ENCODE measurements at regions not wholly inside any gene's neighbourhood (a gene's known extent, or its start where the extent isn't known, plus 50 kb on each side); places are given as distances from the start of the nearest gene placed in this dataset.

DNA sequence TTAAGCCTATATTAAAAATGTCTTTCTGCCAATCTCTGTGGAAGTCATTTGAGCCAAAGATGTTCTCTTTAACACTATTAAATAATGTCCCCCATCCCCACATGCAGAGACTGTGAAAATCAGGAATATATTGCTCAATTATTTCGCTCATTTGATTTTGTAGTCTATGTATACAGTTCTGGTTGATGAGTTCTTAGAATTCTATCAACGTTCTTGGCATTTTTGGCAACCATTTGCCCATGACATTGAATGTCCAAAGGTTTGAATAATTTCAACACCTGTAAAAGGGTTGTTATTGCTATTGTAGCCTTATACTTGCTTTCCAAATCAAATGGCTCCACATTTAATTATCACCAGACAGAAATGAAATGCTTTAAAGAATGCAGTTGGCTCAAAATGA, 536.1 kb downstream of the CAAP1 start:
- no peak overlapping the region for H3K4me3 Mint-ChIP-seq (ENCODE audit: unreplicated experiment)
- peaks cover 6% of the 10 kb centered on the region for H3K4me1 Mint-ChIP-seq (ENCODE audit: low read depth)
- TF ChIP-seq, protein P1, sequence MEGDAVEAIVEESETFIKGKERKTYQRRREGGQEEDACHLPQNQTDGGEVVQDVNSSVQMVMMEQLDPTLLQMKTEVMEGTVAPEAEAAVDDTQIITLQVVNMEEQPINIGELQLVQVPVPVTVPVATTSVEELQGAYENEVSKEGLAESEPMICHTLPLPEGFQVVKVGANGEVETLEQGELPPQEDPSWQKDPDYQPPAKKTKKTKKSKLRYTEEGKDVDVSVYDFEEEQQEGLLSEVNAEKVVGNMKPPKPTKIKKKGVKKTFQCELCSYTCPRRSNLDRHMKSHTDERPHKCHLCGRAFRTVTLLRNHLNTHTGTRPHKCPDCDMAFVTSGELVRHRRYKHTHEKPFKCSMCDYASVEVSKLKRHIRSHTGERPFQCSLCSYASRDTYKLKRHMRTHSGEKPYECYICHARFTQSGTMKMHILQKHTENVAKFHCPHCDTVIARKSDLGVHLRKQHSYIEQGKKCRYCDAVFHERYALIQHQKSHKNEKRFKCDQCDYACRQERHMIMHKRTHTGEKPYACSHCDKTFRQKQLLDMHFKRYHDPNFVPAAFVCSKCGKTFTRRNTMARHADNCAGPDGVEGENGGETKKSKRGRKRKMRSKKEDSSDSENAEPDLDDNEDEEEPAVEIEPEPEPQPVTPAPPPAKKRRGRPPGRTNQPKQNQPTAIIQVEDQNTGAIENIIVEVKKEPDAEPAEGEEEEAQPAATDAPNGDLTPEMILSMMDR (IDR thresholded peaks at IDR 0.05), result no peak
- peaks cover 1% of the 10 kb centered on the region for H3K36me3 Mint-ChIP-seq (ENCODE audit: low read depth)
- H3K27ac Mint-ChIP-seq (ENCODE audit: unreplicated experiment), result no peak overlapping the region
- DNase-seq (ENCODE audit: low spot score), result no peak
- H3K9me3 Mint-ChIP-seq (ENCODE audit: low read depth), result no peaks in the 10 kb centered on the region
- H3K27me3 Mint-ChIP-seq (ENCODE audit: low read depth), result peaks cover 30% of the 10 kb centered on the region

DNA sequence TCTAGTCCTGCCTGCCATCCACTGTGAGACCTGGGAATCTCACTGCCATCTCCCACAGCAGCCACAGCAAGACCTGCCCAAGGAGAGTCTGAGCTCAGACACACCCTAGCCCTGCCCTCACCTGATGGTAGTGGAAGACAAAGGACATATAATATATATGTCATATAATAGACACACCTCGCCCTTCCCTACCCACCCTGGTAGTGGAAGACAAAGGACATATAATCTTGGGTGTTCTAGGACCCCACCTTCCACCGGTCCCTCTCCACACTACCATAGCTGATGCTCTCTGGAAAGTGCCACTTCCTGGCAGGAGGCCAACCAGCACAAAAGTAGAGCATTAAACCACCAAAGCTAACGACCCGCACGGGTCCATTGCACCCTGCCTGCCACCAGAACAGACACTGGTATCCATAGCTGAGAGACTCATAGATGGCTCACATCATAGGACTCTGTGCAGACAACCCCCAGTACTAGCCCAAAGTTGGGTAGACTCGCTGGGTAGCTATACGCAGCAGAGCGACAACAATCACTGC, 545.6 kb downstream of the CAAP1 start:
- TF ChIP-seq, protein P1 (IDR thresholded peaks at IDR 0.05), result no peak
- Mint-ChIP-seq H3K27me3 (ENCODE audit: low read depth) (peaks cover 9% of the 10 kb centered on the region), H3K4me3 (ENCODE audit: unreplicated experiment) (no peak overlapping the region), H3K36me3 (ENCODE audit: low read depth) (peaks cover 3% of the 10 kb centered on the region), H3K4me1 (ENCODE audit: low read depth) (no peaks in the 10 kb centered on the region), H3K9me3 (ENCODE audit: low read depth) (peaks cover 24% of the 10 kb centered on the region), H3K27ac (ENCODE audit: unreplicated experiment) (no peak overlapping the region)
- DNase-seq (ENCODE audit: low spot score), result no peak

DNA sequence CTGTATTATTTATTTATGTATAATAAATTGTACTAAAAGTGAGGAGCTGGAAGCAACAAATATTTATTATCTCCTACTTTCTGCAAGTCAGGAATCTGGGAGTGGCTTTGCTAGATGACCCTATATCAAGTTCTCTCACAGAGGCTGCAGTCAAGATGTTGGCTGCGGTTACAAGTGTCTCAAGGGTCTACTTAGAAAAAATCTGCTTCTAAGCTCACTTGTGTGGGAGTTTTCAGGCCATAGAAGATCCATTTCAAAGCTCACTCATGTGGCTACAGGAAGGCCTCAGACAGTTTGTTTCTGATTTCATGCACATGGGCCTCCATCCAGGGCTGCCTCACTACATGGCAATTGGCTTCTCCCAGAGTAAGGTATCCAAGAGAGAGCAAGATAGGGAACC, 551.1 kb downstream of the CAAP1 start:
- H3K9me3 Mint-ChIP-seq (ENCODE audit: low read depth), result peaks cover 24% of the 10 kb centered on the region

DNA sequence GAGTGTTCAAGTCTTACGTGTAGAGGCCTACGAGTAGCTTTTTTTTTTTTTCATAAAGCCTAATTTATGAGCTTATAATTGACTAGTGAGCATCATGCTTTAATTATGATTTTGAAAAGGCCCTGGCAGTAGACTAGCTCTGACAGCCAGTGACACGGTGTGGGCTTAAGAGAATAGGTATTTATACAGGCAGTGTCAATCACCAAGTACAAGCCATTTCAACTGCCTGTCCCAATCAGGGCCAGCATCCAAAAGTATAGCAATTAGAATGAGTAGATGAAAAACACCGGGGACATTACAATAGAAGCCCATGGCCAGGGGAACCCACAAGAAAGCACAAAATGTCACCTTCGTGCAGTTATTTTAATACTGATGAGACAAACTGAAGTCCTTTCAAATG, 552.8 kb downstream of the CAAP1 start:
- Mint-ChIP-seq H3K9me3 (ENCODE audit: low read depth) (peaks cover 18% of the 10 kb centered on the region), H3K27ac (ENCODE audit: unreplicated experiment) (no peak overlapping the region), H3K4me1 (ENCODE audit: low read depth) (no peaks in the 10 kb centered on the region), H3K4me3 (ENCODE audit: unreplicated experiment) (no peak overlapping the region), H3K27me3 (ENCODE audit: low read depth) (peaks cover 19% of the 10 kb centered on the region), H3K36me3 (ENCODE audit: low read depth) (peaks cover 2% of the 10 kb centered on the region)
- TF ChIP-seq, protein P1 (IDR thresholded peaks at IDR 0.05), result no peak
- no peak for DNase-seq (ENCODE audit: low spot score)

More for the DNA sequence above, 551.1 kb downstream of the CAAP1 start:
- Mint-ChIP-seq H3K4me1 (ENCODE audit: low read depth) (no peaks in the 10 kb centered on the region), H3K36me3 (ENCODE audit: low read depth) (peaks cover 2% of the 10 kb centered on the region), H3K27me3 (ENCODE audit: low read depth) (peaks cover 18% of the 10 kb centered on the region), H3K27ac (ENCODE audit: unreplicated experiment) (no peak overlapping the region), H3K4me3 (ENCODE audit: unreplicated experiment) (no peak overlapping the region)
- TF ChIP-seq, protein P1 (IDR thresholded peaks at IDR 0.05), result no peak
- no peak for DNase-seq (ENCODE audit: low spot score)

DNA sequence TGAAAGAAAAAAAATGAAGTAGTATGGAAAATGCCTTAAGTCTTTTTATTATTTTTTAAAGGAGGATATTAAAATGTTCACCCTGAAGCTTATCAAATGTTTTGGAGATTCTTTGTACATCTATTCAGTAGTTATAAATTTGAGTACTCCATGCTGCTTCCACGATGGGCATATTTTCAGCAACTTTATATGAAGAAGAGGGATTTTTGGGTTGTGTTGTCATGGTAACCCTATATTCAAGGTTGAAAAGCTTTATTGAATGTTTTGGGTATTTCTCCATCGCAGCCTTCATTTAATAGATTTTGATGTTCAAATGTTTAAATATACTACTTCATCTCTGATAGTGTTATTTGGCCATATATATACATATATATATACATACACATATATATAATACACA, 557.5 kb downstream of the CAAP1 start:
- no peak overlapping the region for H3K27ac Mint-ChIP-seq (ENCODE audit: unreplicated experiment)
- H3K4me3 Mint-ChIP-seq (ENCODE audit: unreplicated experiment), result no peak overlapping the region
- H3K36me3 Mint-ChIP-seq (ENCODE audit: low read depth), result no peaks in the 10 kb centered on the region
- no peaks in the 10 kb centered on the region for H3K9me3 Mint-ChIP-seq (ENCODE audit: low read depth)
- TF ChIP-seq, protein P1 (IDR thresholded peaks at IDR 0.05), result no peak
- DNase-seq (ENCODE audit: low spot score), result no peak
- H3K4me1 Mint-ChIP-seq (ENCODE audit: low read depth), result no peaks in the 10 kb centered on the region
- H3K27me3 Mint-ChIP-seq (ENCODE audit: low read depth), result peaks cover 25% of the 10 kb centered on the region
